ENCODE measurements at regions not wholly inside any gene's neighbourhood (a gene's known extent, or its start where the extent isn't known, plus 50 kb on each side); places are given as distances from the start of the nearest gene placed in this dataset.
"Not testable (repeated sequence)": the region's sequence is repeated elsewhere in the genome, so short reads cannot be mapped to it uniquely, and the experiment has no call there.

- not testable (repeated sequence) for TF ChIP-seq EP300 (IDR thresholded peaks at IDR 0.05; ENCODE audit: borderline replicate concordance in 1 of 2, low read depth in 1 of 2, low read length in 1 of 2); CTCF (IDR thresholded peaks at IDR 0.05); FOXM1 (IDR thresholded peaks at IDR 0.05; ENCODE audit: low read depth); ZBTB33 (IDR thresholded peaks at IDR 0.05; ENCODE audit: borderline replicate concordance, low read depth); EZH2phosphoT487 (IDR thresholded peaks at IDR 0.05; ENCODE audit: borderline replicate concordance, low read depth); REST (IDR thresholded peaks at IDR 0.05; ENCODE audit: low read depth, low read length); RAD21 (IDR thresholded peaks at IDR 0.05; ENCODE audit: low read length); ELF1 (IDR thresholded peaks at IDR 0.05); TAF1 (IDR thresholded peaks at IDR 0.05; ENCODE audit: borderline replicate concordance, low read depth, low read length); SMC3 (IDR thresholded peaks at IDR 0.05; ENCODE audit: low read depth, low read length); NRF1 (IDR thresholded peaks at IDR 0.05; ENCODE audit: low read depth, low read length)
Measured at GRCh38 chr6:153026-153425, 139.3 kb upstream of the DUSP22 start.

Measured in SK-N-SH (cell line).